Body of pancreas (tissue), 4 donors: ENCODE measurements at regions not wholly inside any gene's neighbourhood (a gene's known extent, or its start where the extent isn't known, plus 50 kb on each side); places are given as distances from the start of the nearest gene placed in this dataset.

Source experiments
- POLR2A ChIP-seq, 3 donors: fragments of 450-650 bp; IDR thresholded peaks; one replicate each; pipeline ENCODE4 v1.6.1; 2016; ENCODE audit warnings: antibody characterized with exemption in 3 of 3, mild to moderate bottlenecking in 2 of 3
- TF ChIP-seq, protein P1 (sequence below), 7 experiments: fragments of 450-650 bp in 4 of 7; fragments of 200-600 bp in 3 of 7; sonication (generic) in 3 of 7; IDR thresholded peaks; one replicate each; pipeline ENCODE4 v1.5.1; 2016 to 2019; ENCODE audit warnings: antibody characterized with exemption in 7 of 7

DNA sequence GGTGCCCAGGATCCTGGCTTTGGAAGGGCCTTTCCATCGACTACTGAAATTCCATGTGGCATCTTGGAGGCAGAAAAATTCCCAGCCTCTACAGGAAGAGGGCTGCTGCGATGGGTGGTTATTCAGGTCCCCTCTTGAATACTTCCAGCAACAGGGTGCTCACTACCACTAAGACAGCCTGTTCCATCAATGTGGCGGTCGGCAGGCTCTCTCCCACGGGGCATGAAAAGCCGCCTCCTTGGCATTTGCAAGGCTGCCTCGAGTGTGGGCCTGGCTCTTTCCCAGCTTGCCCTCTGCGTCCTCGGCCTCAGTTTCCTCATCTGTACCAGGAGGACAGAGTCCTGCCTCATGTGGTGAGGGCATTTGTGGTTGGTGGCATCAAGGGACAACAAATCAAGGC lies 62.4 kb downstream of the ADRA2C start:
- TF ChIP-seq, protein P1, sequence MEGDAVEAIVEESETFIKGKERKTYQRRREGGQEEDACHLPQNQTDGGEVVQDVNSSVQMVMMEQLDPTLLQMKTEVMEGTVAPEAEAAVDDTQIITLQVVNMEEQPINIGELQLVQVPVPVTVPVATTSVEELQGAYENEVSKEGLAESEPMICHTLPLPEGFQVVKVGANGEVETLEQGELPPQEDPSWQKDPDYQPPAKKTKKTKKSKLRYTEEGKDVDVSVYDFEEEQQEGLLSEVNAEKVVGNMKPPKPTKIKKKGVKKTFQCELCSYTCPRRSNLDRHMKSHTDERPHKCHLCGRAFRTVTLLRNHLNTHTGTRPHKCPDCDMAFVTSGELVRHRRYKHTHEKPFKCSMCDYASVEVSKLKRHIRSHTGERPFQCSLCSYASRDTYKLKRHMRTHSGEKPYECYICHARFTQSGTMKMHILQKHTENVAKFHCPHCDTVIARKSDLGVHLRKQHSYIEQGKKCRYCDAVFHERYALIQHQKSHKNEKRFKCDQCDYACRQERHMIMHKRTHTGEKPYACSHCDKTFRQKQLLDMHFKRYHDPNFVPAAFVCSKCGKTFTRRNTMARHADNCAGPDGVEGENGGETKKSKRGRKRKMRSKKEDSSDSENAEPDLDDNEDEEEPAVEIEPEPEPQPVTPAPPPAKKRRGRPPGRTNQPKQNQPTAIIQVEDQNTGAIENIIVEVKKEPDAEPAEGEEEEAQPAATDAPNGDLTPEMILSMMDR (IDR thresholded peaks at IDR 0.05) = no peak
- TF ChIP-seq POLR2A (IDR thresholded peaks at IDR 0.05) = no peak
